ENCODE measurements at regions not wholly inside any gene's neighbourhood (a gene's known extent, or its start where the extent isn't known, plus 50 kb on each side); places are given as distances from the start of the nearest gene placed in this dataset.

DNA sequence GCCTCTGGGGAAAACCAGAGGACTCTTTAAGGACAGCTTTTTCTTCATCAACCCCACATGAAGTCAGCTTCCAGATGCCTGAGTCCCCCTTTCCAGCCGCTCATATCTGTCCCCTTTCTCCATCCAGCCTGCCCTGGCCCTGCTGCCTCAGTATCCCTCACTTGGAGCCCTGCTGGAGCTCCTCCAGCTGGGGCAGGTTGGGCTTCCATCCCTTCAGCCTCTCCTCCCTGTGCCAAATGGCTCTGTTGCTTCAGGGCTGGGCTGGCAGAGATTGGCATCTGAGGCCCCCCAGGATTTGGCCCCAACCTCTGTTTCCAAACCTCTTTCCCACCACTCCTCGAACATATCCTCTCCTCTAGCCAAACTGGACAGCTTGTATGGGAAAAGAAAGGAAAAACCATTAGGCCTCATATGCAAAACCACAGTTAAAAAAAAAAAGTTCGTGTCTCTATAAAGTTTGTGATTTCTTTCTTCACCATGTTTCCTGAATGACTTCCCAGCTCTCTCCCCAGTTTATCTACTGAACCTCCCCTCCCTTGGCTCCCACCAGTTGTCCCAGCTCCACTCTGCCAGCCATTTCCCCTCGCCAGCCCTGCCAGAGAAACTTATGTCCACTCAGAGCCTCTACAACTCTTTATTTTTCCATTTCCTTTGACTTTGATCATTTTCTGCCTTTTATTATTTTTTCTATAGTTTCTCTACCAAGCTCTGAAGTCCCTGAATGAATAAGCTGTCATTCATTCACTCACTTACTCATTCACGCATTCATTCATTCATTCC lies 217.9 kb downstream of the FOXD2 start:
- no peak for FAIRE-seq
- DNase-seq (ENCODE audit: insufficient read length, low spot score) = no peak
- TF ChIP-seq, protein P1, sequence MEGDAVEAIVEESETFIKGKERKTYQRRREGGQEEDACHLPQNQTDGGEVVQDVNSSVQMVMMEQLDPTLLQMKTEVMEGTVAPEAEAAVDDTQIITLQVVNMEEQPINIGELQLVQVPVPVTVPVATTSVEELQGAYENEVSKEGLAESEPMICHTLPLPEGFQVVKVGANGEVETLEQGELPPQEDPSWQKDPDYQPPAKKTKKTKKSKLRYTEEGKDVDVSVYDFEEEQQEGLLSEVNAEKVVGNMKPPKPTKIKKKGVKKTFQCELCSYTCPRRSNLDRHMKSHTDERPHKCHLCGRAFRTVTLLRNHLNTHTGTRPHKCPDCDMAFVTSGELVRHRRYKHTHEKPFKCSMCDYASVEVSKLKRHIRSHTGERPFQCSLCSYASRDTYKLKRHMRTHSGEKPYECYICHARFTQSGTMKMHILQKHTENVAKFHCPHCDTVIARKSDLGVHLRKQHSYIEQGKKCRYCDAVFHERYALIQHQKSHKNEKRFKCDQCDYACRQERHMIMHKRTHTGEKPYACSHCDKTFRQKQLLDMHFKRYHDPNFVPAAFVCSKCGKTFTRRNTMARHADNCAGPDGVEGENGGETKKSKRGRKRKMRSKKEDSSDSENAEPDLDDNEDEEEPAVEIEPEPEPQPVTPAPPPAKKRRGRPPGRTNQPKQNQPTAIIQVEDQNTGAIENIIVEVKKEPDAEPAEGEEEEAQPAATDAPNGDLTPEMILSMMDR (IDR thresholded peaks at IDR 0.05; ENCODE audit: insufficient read depth, missing control alignments) = no peak

GRCh38 chr1:47656719-47657685 lies 219.2 kb downstream of the FOXD2 start:
- DNase-seq (ENCODE audit: insufficient read length, low spot score) (no peak), FAIRE-seq (no peak)
- TF ChIP-seq, protein P1 (IDR thresholded peaks at IDR 0.05; ENCODE audit: insufficient read depth, missing control alignments) = no peak

- no peak for FAIRE-seq
- DNase-seq (ENCODE audit: insufficient read length, low spot score) = no peak
- TF ChIP-seq, protein P1 (IDR thresholded peaks at IDR 0.05; ENCODE audit: insufficient read depth, missing control alignments) = no peak
These were observed 220.5 kb downstream of the FOXD2 start for GRCh38 chr1:47658161-47658920.

DNA sequence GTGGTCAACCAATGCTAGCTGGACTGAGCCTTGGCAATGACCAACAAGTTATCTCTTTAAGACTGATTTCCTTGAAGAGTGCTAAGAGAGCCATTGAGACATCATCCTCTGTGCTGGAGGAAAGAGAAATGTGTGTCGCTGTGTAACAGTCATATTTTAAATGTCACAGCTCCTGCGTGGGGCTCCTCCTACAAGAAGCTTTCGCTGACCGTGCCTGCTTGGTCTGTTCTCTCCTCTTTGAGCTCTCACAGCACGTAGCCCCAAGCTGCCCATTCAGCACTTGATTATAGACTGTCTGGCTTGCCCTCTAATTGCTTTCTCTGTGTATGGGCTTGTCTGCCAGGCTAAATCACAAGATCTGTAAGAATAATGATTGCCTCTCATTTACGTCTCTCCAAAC lies 221.3 kb downstream of the FOXD2 start:
- FAIRE-seq (no peak), DNase-seq (ENCODE audit: insufficient read length, low spot score) (no peak)
- TF ChIP-seq, protein P1 (IDR thresholded peaks at IDR 0.05; ENCODE audit: insufficient read depth, missing control alignments) = no peak

- DNase-seq (ENCODE audit: insufficient read length, low spot score) = no peak
- no peak for FAIRE-seq
- TF ChIP-seq, protein P1 (IDR thresholded peaks at IDR 0.05; ENCODE audit: insufficient read depth, missing control alignments) = no peak
These were observed 222.8 kb downstream of the FOXD2 start for GRCh38 chr1:47660622-47661021.

DNA sequence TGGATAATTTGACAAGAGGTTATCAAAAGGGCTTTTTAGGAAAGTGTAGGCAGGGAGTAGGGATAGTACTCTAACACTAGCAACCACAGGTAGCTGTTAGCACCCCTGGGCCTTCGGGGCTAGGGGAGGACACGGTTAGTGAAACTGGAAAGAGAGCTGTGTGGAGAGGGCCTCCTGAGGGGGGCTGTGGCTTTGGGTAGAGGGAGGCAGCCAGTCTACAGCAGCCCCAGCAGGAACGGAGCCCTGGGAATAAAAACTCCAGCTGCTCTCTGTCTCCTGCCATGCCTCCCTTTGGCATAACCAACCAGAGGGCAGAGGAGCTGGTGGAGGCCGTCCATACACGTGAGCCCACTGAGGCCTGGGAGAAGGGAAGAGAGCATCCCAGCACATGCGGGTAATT lies 223.2 kb downstream of the FOXD2 start:
- FAIRE-seq (no peak), DNase-seq (ENCODE audit: insufficient read length, low spot score) (no peak)
- TF ChIP-seq, protein P1 (IDR thresholded peaks at IDR 0.05; ENCODE audit: insufficient read depth, missing control alignments) = no peak
